Thyroid gland (tissue), 4 donors: ENCODE measurements at regions not wholly inside any gene's neighbourhood (a gene's known extent, or its start where the extent isn't known, plus 50 kb on each side); places are given as distances from the start of the nearest gene placed in this dataset.

Source experiments
- CTCF ChIP-seq, 6 experiments: fragments of 200-600 bp in 3 of 6; fragments of 450-650 bp in 3 of 6; sonication (generic) in 3 of 6; IDR thresholded peaks; one replicate each; pipeline ENCODE4 v1.5.1; 2016 to 2019; ENCODE audit warnings: antibody characterized with exemption in 6 of 6, mild to moderate bottlenecking in 2 of 6, inconsistent platforms in 1 of 6, moderate library complexity in 1 of 6
- POLR2A ChIP-seq, 2 donors: fragments of 450-650 bp; IDR thresholded peaks; one replicate each; pipeline ENCODE4 v1.6.1; 2017; ENCODE audit warnings: antibody characterized with exemption in 2 of 2, mild to moderate bottlenecking in 2 of 2, moderate library complexity in 1 of 2

- no peak for TF ChIP-seq POLR2A (IDR thresholded peaks at IDR 0.05)
- TF ChIP-seq CTCF (IDR thresholded peaks at IDR 0.05): no peak
Observed at GRCh38 chr11:115590254-115590653, 86.0 kb upstream of the CADM1 start.
